A549 (cell line): ENCODE measurements at regions not wholly inside any gene's neighbourhood (a gene's known extent, or its start where the extent isn't known, plus 50 kb on each side); places are given as distances from the start of the nearest gene placed in this dataset.

Experiments used
- ATAC-seq, 2 experiments: fragments of 200-7000 bp in 1 of 2; fragments of >200 bp in 1 of 2; cut with Nextera tagmentation in 1 of 2; cut with Tn5 transposase in 1 of 2; 3 replicates each; pipeline versions ENCODE4 v1.8.0 to v1.9.1; 2018 to 2020; ENCODE audit warnings: mild to moderate bottlenecking in 1 of 2, moderate library complexity in 1 of 2
- CTCF ChIA-PET: fragments of 300-600 bp; sonication (Branson Sonifier 250); formaldehyde crosslinking; extraction: SDS; loops from one replicate; lab custom pipeline; 2021; ENCODE audit warnings: antibody characterized with exemption, inconsistent platforms; lab: Yijun Ruan, JAX
- POLR2A ChIA-PET: fragments of 350-600 bp; formaldehyde crosslinking; extraction: SDS; loops from one replicate; lab custom pipeline; 2021; ENCODE audit warnings: antibody characterized with exemption, inconsistent platforms; lab: Yijun Ruan, JAX
- DNase-seq, 2 experiments: peaks; one replicate each; pipeline versions ENCODE4 v3.0.0 to v3.0.0-alpha.2; 2011 to 2016; ENCODE audit warnings: low read depth in 1 of 2, low spot score in 1 of 2
- FAIRE-seq: peaks from 2 replicates; lab custom pipeline; 2011; peaks lifted over from hg19 to GRCh38; lab: Jason Lieb, UNC
- H3K27ac ChIP-seq, 2 experiments: fragments of >200 bp; sonication (Bioruptor Twin); formaldehyde crosslinking; 3 replicates each; pipeline ENCODE4 v1.5.1; 2016 to 2017
- H3K4me1 ChIP-seq: fragments of >200 bp; sonication (Bioruptor Twin); formaldehyde crosslinking; 3 replicates; pipeline ENCODE4 v1.6.1; 2016
- H3K4me2 ChIP-seq: fragments of >200 bp; sonication (Bioruptor Twin); formaldehyde crosslinking; 3 replicates; pipeline ENCODE4 v1.6.1; 2016
- H3K4me3 ChIP-seq: fragments of >200 bp; sonication (Bioruptor Twin); formaldehyde crosslinking; 3 replicates; pipeline ENCODE4 v1.5.1; 2016
- H3K9me3 ChIP-seq: fragments of >200 bp; sonication (Bioruptor Twin); formaldehyde crosslinking; 3 replicates; pipeline ENCODE4 v1.6.1; 2016
- CBX8 ChIP-seq: fragments of 200-600 bp; sonication (generic); IDR thresholded peaks from 2 replicates; pipeline ENCODE4 v1.6.1; 2016
- EHMT2 ChIP-seq: fragments of 200-600 bp; sonication (generic); IDR thresholded peaks from 2 replicates; pipeline ENCODE4 v1.6.1; 2016; ENCODE audit warnings: antibody characterized with exemption, low read depth, mild to moderate bottlenecking, moderate library complexity
- ELK1 ChIP-seq: fragments of 150-350 bp; IDR thresholded peaks from 2 replicates; pipeline ENCODE4 v1.6.1; 2014; ENCODE audit warnings: low read depth, mild to moderate bottlenecking, low read length
- HOXA7 ChIP-seq: fragments of 250-450 bp; sonication (Bioruptor Pico); IDR thresholded peaks from 2 replicates; pipeline ENCODE4 v1.5.0; 2020; ENCODE audit warnings: mild to moderate bottlenecking, moderate library complexity
- HOXB13 ChIP-seq: fragments of 250-450 bp; sonication (Bioruptor Pico); IDR thresholded peaks from 2 replicates; pipeline ENCODE4 v1.5.0; 2020; ENCODE audit warnings: low read depth, mild to moderate bottlenecking, moderate library complexity
- HOXB5 ChIP-seq: fragments of 250-450 bp; sonication (Bioruptor Pico); IDR thresholded peaks from 2 replicates; pipeline ENCODE4 v1.5.0; 2020; ENCODE audit warnings: mild to moderate bottlenecking, moderate library complexity
- JUN ChIP-seq, 2 experiments: fragments of >200 bp; sonication (Bioruptor Twin); formaldehyde crosslinking; IDR thresholded peaks; 2 replicates in 1 of 2; 3 replicates in 1 of 2; pipeline ENCODE4 v1.6.1; 2016 to 2017
- JUNB ChIP-seq: fragments of >200 bp; sonication (Bioruptor Twin); formaldehyde crosslinking; IDR thresholded peaks from 2 replicates; pipeline ENCODE4 v1.6.1; 2016
- KDM5A ChIP-seq: fragments of 200-600 bp; sonication (generic); IDR thresholded peaks from 2 replicates; pipeline ENCODE4 v1.6.1; 2016; ENCODE audit warnings: antibody characterized with exemption, mild to moderate bottlenecking
- MAX ChIP-seq: IDR thresholded peaks from 2 replicates; pipeline ENCODE4 v1.6.1; 2012
- NPAS2 ChIP-seq: fragments of 250-450 bp; sonication (Bioruptor Pico); IDR thresholded peaks from 2 replicates; pipeline ENCODE4 v1.8.0; 2022; ENCODE audit warnings: mild to moderate bottlenecking, moderate library complexity, borderline replicate concordance
- PHF8 ChIP-seq: fragments of 200-600 bp; sonication (generic); IDR thresholded peaks from 2 replicates; pipeline ENCODE4 v1.6.1; 2016; ENCODE audit warnings: low read depth, mild to moderate bottlenecking, antibody characterized with exemption, moderate library complexity, borderline replicate concordance
- RCOR1 ChIP-seq: fragments of 150-350 bp; IDR thresholded peaks from 2 replicates; pipeline ENCODE4 v1.6.1; 2014; ENCODE audit warnings: antibody characterized with exemption, low read length, low read depth
- SMC3 ChIP-seq: fragments of >200 bp; sonication (Bioruptor Twin); formaldehyde crosslinking; IDR thresholded peaks from 3 replicates; pipeline ENCODE4 v1.6.1; 2018; ENCODE audit warnings: inconsistent platforms
- TP53 ChIP-seq: fragments of 250-450 bp; sonication (Bioruptor Pico); IDR thresholded peaks from 2 replicates; pipeline ENCODE4 v1.5.0; 2021; ENCODE audit warnings: mild to moderate bottlenecking, moderate library complexity
- ZFP36 ChIP-seq: fragments of 450-650 bp; IDR thresholded peaks from 2 replicates; pipeline ENCODE4 v1.6.1; 2014; ENCODE audit warnings: borderline replicate concordance; ENCODE audit not compliant: partially characterized antibody
- WGBS: methylation state at CpG from one replicate; pipeline ENCODE4 v1.1.6; 2017; ENCODE audit errors: missing lambda C conversion rate; 5-methylcytosine and 5-hydroxymethylcytosine counted together

GRCh38 chr2:128591022-128591860 lies 272.6 kb upstream of the HS6ST1 start:
- POLR2A ChIA-PET = no interaction called here
- H3K4me1 ChIP-seq = no peaks in the 10 kb centered on the region
- DNase-seq (no peak), FAIRE-seq (no peak), ATAC-seq (no peak)
- H3K4me2 ChIP-seq = no peak overlapping the region
- CTCF ChIA-PET = no interaction called here
- no peaks in the 10 kb centered on the region for H3K9me3 ChIP-seq
- no peak overlapping the region for H3K27ac ChIP-seq
- H3K4me3 ChIP-seq = no peak overlapping the region
- TF ChIP-seq EHMT2 = no peak
- WGBS = 20% methylated on average over 8 of the region's 8 CpGs

- POLR2A ChIA-PET = no interaction called here
- Histone ChIP-seq H3K9me3 (no peaks in the 10 kb centered on the region), H3K4me1 (no peaks in the 10 kb centered on the region), H3K27ac (no peak overlapping the region), H3K4me2 (no peak overlapping the region), H3K4me3 (no peak overlapping the region)
- FAIRE-seq (no peak), ATAC-seq (no peak), DNase-seq (no peak)
- WGBS = 41% methylated on average over 9 of the region's 11 CpGs
- CTCF ChIA-PET = no interaction called here
- TF ChIP-seq PHF8 (no peak), MAX (no peak), HOXB5 (CRISPR knock-in tag) (no peak), JUN (IDR thresholded peaks at IDR 0.05) (no peak), SMC3 (no peak), KDM5A (no peak), ZFP36 (no peak), HOXA7 (no peak)
These were observed 273.5 kb upstream of the HS6ST1 start for GRCh38 chr2:128591861-128592822.

- POLR2A ChIA-PET = no interaction called here
- TF ChIP-seq TP53 = no peak
- no peak for TF ChIP-seq HOXB13 (CRISPR knock-in tag)
- TF ChIP-seq NPAS2 (CRISPR knock-in tag) = no peak
- no peak for TF ChIP-seq ELK1
- no peak for TF ChIP-seq RCOR1
- no peak for TF ChIP-seq HOXB5 (CRISPR knock-in tag)
- no peak for TF ChIP-seq JUNB
- TF ChIP-seq ZFP36 = no peak
- TF ChIP-seq CBX8 = no peak
- 27% methylated on average over 3 of the region's 3 CpGs for WGBS
- ATAC-seq = no peak
- no peak for FAIRE-seq
- Histone ChIP-seq H3K27ac (no peak overlapping the region), H3K9me3 (no peaks in the 10 kb centered on the region), H3K4me3 (no peak overlapping the region), H3K4me1 (no peaks in the 10 kb centered on the region), H3K4me2 (no peak overlapping the region)
- DNase-seq = no peak
- CTCF ChIA-PET = no interaction called here
These were observed 274.8 kb upstream of the HS6ST1 start for GRCh38 chr2:128593518-128593878.
